PC-9 (cell line): ENCODE measurements at regions not wholly inside any gene's neighbourhood (a gene's known extent, or its start where the extent isn't known, plus 50 kb on each side); places are given as distances from the start of the nearest gene placed in this dataset.

Source experiments
- CTCF ChIP-seq: fragments of 200-600 bp; sonication (generic); conservative IDR thresholded peaks from 2 replicates; pipeline ENCODE4 v1.6.1; 2017; ENCODE audit warnings: mixed run types, antibody characterized with exemption, mild to moderate bottlenecking, moderate library complexity
- EZH2 ChIP-seq: fragments of 200-600 bp; sonication (generic); IDR thresholded peaks from 2 replicates; pipeline ENCODE4 v1.8.0; 2017; ENCODE audit warnings: antibody characterized with exemption, low read depth

GRCh38 chr9:115481769-115482168 is 363.8 kb upstream of the TNC start:
- TF ChIP-seq CTCF (no peak), EZH2 (no peak)
